Osteoblast (primary cell): ENCODE measurements at regions not wholly inside any gene's neighbourhood (a gene's known extent, or its start where the extent isn't known, plus 50 kb on each side); places are given as distances from the start of the nearest gene placed in this dataset.

Source experiments
- DNase-seq: peaks from one replicate; pipeline ENCODE4 v3.0.0; 2011; ENCODE audit warnings: low spot score, mixed read lengths; ENCODE audit not compliant: insufficient read length; ENCODE audit errors: missing footprints
- H2AFZ ChIP-seq: 2 replicates; pipeline ENCODE4 v1.6.0; 2011; ENCODE audit warnings: mild to moderate bottlenecking, low read length
- H3K27ac ChIP-seq: 2 replicates; pipeline ENCODE4 v1.5.1; 2011; ENCODE audit warnings: mild to moderate bottlenecking, low read depth, low read length, moderate library complexity
- H3K27me3 ChIP-seq: 2 replicates; pipeline ENCODE4 v1.6.0; 2012; ENCODE audit warnings: mild to moderate bottlenecking, control low read depth, inconsistent platforms, low read length, moderate library complexity; ENCODE audit not compliant: insufficient read depth
- H3K36me3 ChIP-seq: 2 replicates; pipeline ENCODE4 v1.5.1; 2011; ENCODE audit warnings: mild to moderate bottlenecking, low read length, control low read depth, moderate library complexity; ENCODE audit not compliant: insufficient read depth
- H3K4me1 ChIP-seq: 2 replicates; pipeline ENCODE4 v1.5.1; 2011; ENCODE audit warnings: mild to moderate bottlenecking, low read length, control low read depth, moderate library complexity; ENCODE audit not compliant: insufficient read depth
- H3K4me2 ChIP-seq: 2 replicates; pipeline ENCODE4 v1.6.0; 2011; ENCODE audit warnings: mild to moderate bottlenecking, low read length; ENCODE audit not compliant: insufficient read depth
- H3K4me3 ChIP-seq: fragments of 200-600 bp; sonication (generic); 3 replicates; pipeline ENCODE4 v1.5.1; 2012; ENCODE audit warnings: mild to moderate bottlenecking, low read length, inconsistent platforms; ENCODE audit not compliant: insufficient read depth
- H3K79me2 ChIP-seq: 2 replicates; pipeline ENCODE4 v1.6.0; 2012; ENCODE audit warnings: mild to moderate bottlenecking, low read length, control low read depth, inconsistent platforms; ENCODE audit not compliant: insufficient read depth
- H3K9me3 ChIP-seq: 2 replicates; pipeline ENCODE4 v1.5.1; 2011; ENCODE audit warnings: low read depth, low read length, control low read depth
- H4K20me1 ChIP-seq: 2 replicates; pipeline ENCODE4 v1.6.0; 2012; ENCODE audit warnings: mild to moderate bottlenecking, low read length, control low read depth; ENCODE audit not compliant: insufficient read depth
- TF ChIP-seq, protein P1 (sequence below): IDR thresholded peaks from 2 replicates; pipeline ENCODE4 v1.5.1; 2011; ENCODE audit warnings: mild to moderate bottlenecking, low read depth, low read length, moderate library complexity; ENCODE audit errors: extremely low read depth

- peak overlapping the region; percentile 68 for H3K27ac ChIP-seq
- no peak overlapping the region for H2AFZ ChIP-seq
- TF ChIP-seq, protein P1, sequence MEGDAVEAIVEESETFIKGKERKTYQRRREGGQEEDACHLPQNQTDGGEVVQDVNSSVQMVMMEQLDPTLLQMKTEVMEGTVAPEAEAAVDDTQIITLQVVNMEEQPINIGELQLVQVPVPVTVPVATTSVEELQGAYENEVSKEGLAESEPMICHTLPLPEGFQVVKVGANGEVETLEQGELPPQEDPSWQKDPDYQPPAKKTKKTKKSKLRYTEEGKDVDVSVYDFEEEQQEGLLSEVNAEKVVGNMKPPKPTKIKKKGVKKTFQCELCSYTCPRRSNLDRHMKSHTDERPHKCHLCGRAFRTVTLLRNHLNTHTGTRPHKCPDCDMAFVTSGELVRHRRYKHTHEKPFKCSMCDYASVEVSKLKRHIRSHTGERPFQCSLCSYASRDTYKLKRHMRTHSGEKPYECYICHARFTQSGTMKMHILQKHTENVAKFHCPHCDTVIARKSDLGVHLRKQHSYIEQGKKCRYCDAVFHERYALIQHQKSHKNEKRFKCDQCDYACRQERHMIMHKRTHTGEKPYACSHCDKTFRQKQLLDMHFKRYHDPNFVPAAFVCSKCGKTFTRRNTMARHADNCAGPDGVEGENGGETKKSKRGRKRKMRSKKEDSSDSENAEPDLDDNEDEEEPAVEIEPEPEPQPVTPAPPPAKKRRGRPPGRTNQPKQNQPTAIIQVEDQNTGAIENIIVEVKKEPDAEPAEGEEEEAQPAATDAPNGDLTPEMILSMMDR: no peak
Measured at GRCh38 chr6:105760746-105761145, 325.4 kb upstream of the PRDM1 start.

GRCh38 chr6:105759946-105760345, 326.2 kb upstream of the PRDM1 start:
- peak overlapping the region; percentile 54 for H3K4me2 ChIP-seq
- no peak overlapping the region for H3K4me3 ChIP-seq
- peak; percentile 43 for DNase-seq
- H2AFZ ChIP-seq: peak overlapping the region; percentile 10
- H3K36me3 ChIP-seq: no peaks in the 10 kb centered on the region
- TF ChIP-seq, protein P1: no peak
- H3K27me3 ChIP-seq: no peaks in the 10 kb centered on the region
- peaks cover 27% of the 10 kb centered on the region for H3K4me1 ChIP-seq
- H4K20me1 ChIP-seq: no peaks in the 10 kb centered on the region
- H3K9me3 ChIP-seq: no peaks in the 10 kb centered on the region
- peak overlapping the region; percentile 68 for H3K27ac ChIP-seq
- H3K79me2 ChIP-seq: no peaks in the 10 kb centered on the region

More at GRCh38 chr6:105760746-105761145, 325.4 kb upstream of the PRDM1 start:
- H3K4me2 ChIP-seq: no peak overlapping the region
- H3K4me3 ChIP-seq: no peak overlapping the region
- H3K36me3 ChIP-seq: no peaks in the 10 kb centered on the region
- H4K20me1 ChIP-seq: no peaks in the 10 kb centered on the region
- H3K9me3 ChIP-seq: no peaks in the 10 kb centered on the region
- no peak for DNase-seq
- no peaks in the 10 kb centered on the region for H3K27me3 ChIP-seq
- no peaks in the 10 kb centered on the region for H3K79me2 ChIP-seq
- peaks cover 27% of the 10 kb centered on the region for H3K4me1 ChIP-seq

DNA sequence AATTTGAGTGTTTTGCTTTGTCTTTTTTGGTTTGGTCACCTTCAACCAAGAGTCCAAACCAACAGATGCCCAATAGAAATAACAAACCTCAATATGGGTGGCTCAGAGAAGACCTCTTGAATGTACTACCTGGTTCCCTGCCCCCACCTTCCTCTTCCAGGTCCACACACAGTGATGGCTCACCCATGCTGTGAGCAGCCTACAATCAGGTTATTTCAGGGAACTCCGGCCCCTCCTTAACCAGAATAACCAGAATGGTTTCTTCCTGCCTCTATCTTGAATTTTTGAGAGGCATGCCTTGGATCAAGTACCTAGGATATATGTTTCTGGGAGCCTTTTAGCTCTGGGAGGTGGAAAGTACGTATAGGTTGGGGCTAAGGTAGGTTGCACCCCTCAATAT, 327.1 kb upstream of the PRDM1 start:
- Histone ChIP-seq H3K27me3 (no peaks in the 10 kb centered on the region), H2AFZ (no peak overlapping the region), H3K27ac (no peak overlapping the region), H3K4me1 (peaks cover 24% of the 10 kb centered on the region), H3K36me3 (no peaks in the 10 kb centered on the region), H3K79me2 (no peaks in the 10 kb centered on the region), H3K4me3 (no peak overlapping the region), H3K9me3 (no peaks in the 10 kb centered on the region), H4K20me1 (no peaks in the 10 kb centered on the region), H3K4me2 (no peak overlapping the region)
- DNase-seq: no peak
- TF ChIP-seq, protein P1: no peak

DNA sequence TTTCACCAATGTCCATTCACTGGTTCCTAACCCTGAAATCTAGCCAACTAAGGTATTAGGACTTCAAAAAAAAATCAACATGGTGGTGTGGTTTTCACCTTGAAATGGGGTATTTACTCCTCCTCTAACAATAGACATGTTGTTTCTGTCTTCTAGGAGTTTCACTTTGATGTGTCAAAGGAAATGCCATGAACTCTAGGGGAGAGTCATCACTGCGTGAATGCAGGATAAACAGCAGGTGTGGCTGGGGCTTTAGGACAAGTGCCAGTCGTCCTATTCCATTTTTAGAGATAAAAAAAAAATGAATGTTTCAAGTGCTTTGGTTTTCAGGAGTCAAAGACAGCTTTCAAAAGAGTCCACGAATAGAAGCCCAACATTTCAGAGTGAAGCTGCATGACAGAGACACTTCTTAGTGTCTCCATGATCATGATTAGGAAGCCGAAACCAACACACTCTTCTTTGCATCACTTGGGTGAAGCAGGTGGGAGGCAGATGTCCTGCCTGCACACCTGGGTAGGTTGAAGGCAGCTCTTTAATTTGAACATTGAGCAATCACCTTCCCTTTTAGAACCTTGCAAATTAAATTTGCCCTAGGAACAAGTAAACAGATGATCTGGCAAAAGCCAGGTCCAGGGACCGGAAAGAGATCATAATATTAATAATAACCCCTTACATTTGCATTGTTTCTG, 328.5 kb upstream of the PRDM1 start:
- Histone ChIP-seq H3K79me2 (no peaks in the 10 kb centered on the region), H3K4me3 (no peak overlapping the region), H3K4me1 (peaks cover 14% of the 10 kb centered on the region), H4K20me1 (no peaks in the 10 kb centered on the region), H3K9me3 (no peaks in the 10 kb centered on the region), H3K27me3 (no peaks in the 10 kb centered on the region), H3K36me3 (no peaks in the 10 kb centered on the region), H3K27ac (no peak overlapping the region), H2AFZ (no peak overlapping the region), H3K4me2 (no peak overlapping the region)
- TF ChIP-seq, protein P1: no peak
- DNase-seq: no peak
